HAP-1 (cell line): ENCODE measurements at regions not wholly inside any gene's neighbourhood (a gene's known extent, or its start where the extent isn't known, plus 50 kb on each side); places are given as distances from the start of the nearest gene placed in this dataset.
"Not testable (repeated sequence)": the region's sequence is repeated elsewhere in the genome, so short reads cannot be mapped to it uniquely, and the experiment has no call there.

Experiments used
- DNase-seq, 2 experiments: peaks; one replicate each; pipeline ENCODE4 v3.0.0-alpha.2; 2016 to 2020; ENCODE audit warnings: low spot score in 2 of 2
- H3K27me3 ChIP-seq: fragments of 250-450 bp; sonication (Bioruptor Pico); 2 replicates; pipeline ENCODE4 v1.5.1; 2020; ENCODE audit warnings: low read depth, mild to moderate bottlenecking, moderate library complexity
- H3K36me3 ChIP-seq: fragments of 250-450 bp; sonication (Bioruptor Pico); replicated peaks from 2 replicates; pipeline ENCODE4 v1.5.1; 2020; ENCODE audit warnings: mild to moderate bottlenecking
- H3K4me1 ChIP-seq: fragments of 250-450 bp; sonication (Bioruptor Pico); 2 replicates; pipeline ENCODE4 v1.5.1; 2020; ENCODE audit warnings: mild to moderate bottlenecking
- H3K4me3 ChIP-seq: fragments of 250-450 bp; sonication (Bioruptor Pico); 2 replicates; pipeline ENCODE4 v1.5.1; 2020; ENCODE audit warnings: mild to moderate bottlenecking, moderate library complexity
- H3K9me3 ChIP-seq: fragments of 250-450 bp; sonication (Bioruptor Pico); 2 replicates; pipeline ENCODE4 v1.5.1; 2020; ENCODE audit warnings: mild to moderate bottlenecking, moderate library complexity
- in situ Hi-C: fragments of 300-500 bp; cut with MboI; formaldehyde crosslinking; loops from 3 replicates; pipeline ENCODE4 v1.14.3; 2020; ENCODE audit warnings: low sequenced_read_pairs, inconsistent platforms, mixed read lengths

- Histone ChIP-seq H3K27me3 (no peaks in the 10 kb centered on the region), H3K9me3 (no peaks in the 10 kb centered on the region), H3K4me1 (no peaks in the 10 kb centered on the region), H3K36me3 (no peaks in the 10 kb centered on the region), H3K4me3 (no peak overlapping the region)
- in situ Hi-C loops, result no loop called here
- DNase-seq, result no peak
Measured at GRCh38 chr4:33831442-33832066, 2412.8 kb downstream of the ARAP2 start.

GRCh38 chr4:33835764-33836163, 2408.6 kb downstream of the ARAP2 start:
- in situ Hi-C loops, H3K4me3 ChIP-seq, DNase-seq, H3K36me3 ChIP-seq, H3K4me1 ChIP-seq, H3K27me3 ChIP-seq, H3K9me3 ChIP-seq: not testable (repeated sequence)

GRCh38 chr4:33837043-33837838, 2407.1 kb downstream of the ARAP2 start:
- no peak for DNase-seq
- Histone ChIP-seq H3K9me3 (no peaks in the 10 kb centered on the region), H3K36me3 (no peaks in the 10 kb centered on the region), H3K4me1 (no peaks in the 10 kb centered on the region), H3K4me3 (no peak overlapping the region), H3K27me3 (no peaks in the 10 kb centered on the region)
- in situ Hi-C loops, result no loop called here

GRCh38 chr4:33841120-33841519, 2403.2 kb downstream of the ARAP2 start:
- Histone ChIP-seq H3K4me3 (no peak overlapping the region), H3K27me3 (no peaks in the 10 kb centered on the region), H3K36me3 (no peaks in the 10 kb centered on the region), H3K9me3 (no peaks in the 10 kb centered on the region), H3K4me1 (no peaks in the 10 kb centered on the region)
- peak in 1 of 2 experiments; percentile 71 for DNase-seq
- in situ Hi-C loops, result no loop called here

- DNase-seq, result no peak
- Histone ChIP-seq H3K27me3 (no peaks in the 10 kb centered on the region), H3K36me3 (no peaks in the 10 kb centered on the region), H3K9me3 (no peaks in the 10 kb centered on the region), H3K4me3 (no peak overlapping the region), H3K4me1 (no peaks in the 10 kb centered on the region)
- in situ Hi-C loops, result no loop called here
Measured at GRCh38 chr4:33850371-33850902, 2393.9 kb downstream of the ARAP2 start.

- H3K9me3 ChIP-seq, in situ Hi-C loops, H3K4me1 ChIP-seq, H3K27me3 ChIP-seq, H3K4me3 ChIP-seq, H3K36me3 ChIP-seq, DNase-seq: not testable (repeated sequence)
Measured at GRCh38 chr4:33853670-33854069, 2390.6 kb downstream of the ARAP2 start.

GRCh38 chr4:33864290-33864859, 2379.9 kb downstream of the ARAP2 start:
- no peak for DNase-seq
- Histone ChIP-seq H3K4me1 (no peaks in the 10 kb centered on the region), H3K27me3 (no peaks in the 10 kb centered on the region), H3K4me3 (no peak overlapping the region), H3K9me3 (no peaks in the 10 kb centered on the region), H3K36me3 (no peaks in the 10 kb centered on the region)
- in situ Hi-C loops, result no loop called here

- in situ Hi-C loops, result no loop called here
- H3K4me3 ChIP-seq, result no peak overlapping the region
- H3K9me3 ChIP-seq, result no peaks in the 10 kb centered on the region
- no peaks in the 10 kb centered on the region for H3K27me3 ChIP-seq
- no peak for DNase-seq
- no peaks in the 10 kb centered on the region for H3K36me3 ChIP-seq
- no peaks in the 10 kb centered on the region for H3K4me1 ChIP-seq
Measured at GRCh38 chr4:33873791-33874190, 2370.5 kb downstream of the ARAP2 start.

- no peaks in the 10 kb centered on the region for H3K27me3 ChIP-seq
- H3K4me3 ChIP-seq, result no peak overlapping the region
- H3K36me3 ChIP-seq, result no peaks in the 10 kb centered on the region
- in situ Hi-C loops, result no loop called here
- H3K9me3 ChIP-seq, result no peaks in the 10 kb centered on the region
- no peaks in the 10 kb centered on the region for H3K4me1 ChIP-seq
- no peak for DNase-seq
Measured at GRCh38 chr4:33878710-33879109, 2365.6 kb downstream of the ARAP2 start.

- Histone ChIP-seq H3K27me3 (no peaks in the 10 kb centered on the region), H3K36me3 (no peaks in the 10 kb centered on the region), H3K9me3 (no peaks in the 10 kb centered on the region), H3K4me3 (no peak overlapping the region), H3K4me1 (no peaks in the 10 kb centered on the region)
- no peak for DNase-seq
- in situ Hi-C loops, result no loop called here
Measured at GRCh38 chr4:33881176-33881575, 2363.1 kb downstream of the ARAP2 start.

- H3K27me3 ChIP-seq, result no peaks in the 10 kb centered on the region
- no peaks in the 10 kb centered on the region for H3K9me3 ChIP-seq
- DNase-seq, result no peak
- no peaks in the 10 kb centered on the region for H3K4me1 ChIP-seq
- H3K4me3 ChIP-seq, result no peak overlapping the region
- no peaks in the 10 kb centered on the region for H3K36me3 ChIP-seq
- in situ Hi-C loops, result no loop called here
Measured at GRCh38 chr4:33882246-33882990, 2361.9 kb downstream of the ARAP2 start.

GRCh38 chr4:33883111-33883510, 2361.2 kb downstream of the ARAP2 start:
- no peak overlapping the region for H3K4me3 ChIP-seq
- H3K36me3 ChIP-seq, result no peaks in the 10 kb centered on the region
- DNase-seq, result no peak
- H3K4me1 ChIP-seq, result no peaks in the 10 kb centered on the region
- in situ Hi-C loops, result no loop called here
- no peaks in the 10 kb centered on the region for H3K27me3 ChIP-seq
- no peaks in the 10 kb centered on the region for H3K9me3 ChIP-seq

GRCh38 chr4:33886356-33886755, 2358.0 kb downstream of the ARAP2 start:
- H3K9me3 ChIP-seq, result no peaks in the 10 kb centered on the region
- no peak for DNase-seq
- in situ Hi-C loops, result no loop called here
- no peak overlapping the region for H3K4me3 ChIP-seq
- no peaks in the 10 kb centered on the region; the same call in 1 of the 2 replicates for H3K4me1 ChIP-seq
- no peaks in the 10 kb centered on the region for H3K27me3 ChIP-seq
- no peaks in the 10 kb centered on the region for H3K36me3 ChIP-seq
